ENCODE measurements at regions not wholly inside any gene's neighbourhood (a gene's known extent, or its start where the extent isn't known, plus 50 kb on each side); places are given as distances from the start of the nearest gene placed in this dataset.

GRCh38 chr1:31514117-31514516 is 62.2 kb upstream of the TINAGL1 start:
- no peaks in the 10 kb centered on the region for H3K27me3 Mint-ChIP-seq (ENCODE audit: insufficient read depth)
- 71% methylated on average over 5 of the region's 5 CpGs; no CpG with 5 or more reads in 1 of the 2 experiments for WGBS, 2 experiments (ENCODE audit: insufficient coverage in 1 of 2, insufficient read length in 1 of 2)
- TF ChIP-seq CTCF (conservative IDR thresholded peaks at IDR 0.05) = peak; percentile 54

GRCh38 chr1:31515056-31515775 is 61.1 kb upstream of the TINAGL1 start:
- Mint-ChIP-seq H3K27me3 (ENCODE audit: insufficient read depth) (no peaks in the 10 kb centered on the region), H3K4me1 (peaks cover 32% of the 10 kb centered on the region), H3K4me3 (no peak overlapping the region), H3K9me3 (peaks cover under 1% of the 10 kb centered on the region), H3K27ac (no peak overlapping the region), H3K36me3 (ENCODE audit: low read depth) (no peaks in the 10 kb centered on the region)
- H3K9me3 ChIP-seq (ENCODE audit: control insufficient read depth, low read length) = peaks cover 20% of the 10 kb centered on the region
- no peak overlapping the region for H3K9ac ChIP-seq (ENCODE audit: extremely low read depth, low read length, poor library complexity, severe bottlenecking)
- H3K36me3 ChIP-seq (ENCODE audit: control insufficient read depth, insufficient read depth, low read length) = no peaks in the 10 kb centered on the region
- WGBS, 2 experiments (ENCODE audit: insufficient coverage in 1 of 2, insufficient read length in 1 of 2) = 94 to 100% methylated on average over 4 to 7 of the region's 7 CpGs
- H3K27me3 ChIP-seq (ENCODE audit: control insufficient read depth, insufficient read depth, low read length, poor library complexity, severe bottlenecking) = no peaks in the 10 kb centered on the region
- DNase-seq = no peak
- no peak overlapping the region for H3K4me3 ChIP-seq (ENCODE audit: low read length)
- peaks cover under 1% of the 10 kb centered on the region for H3K4me1 ChIP-seq (ENCODE audit: control insufficient read depth, insufficient read depth, low read length)
- no peak for TF ChIP-seq CTCF (conservative IDR thresholded peaks at IDR 0.05)
- H3K27ac ChIP-seq (ENCODE audit: low read depth, low read length) = no peak overlapping the region

More at GRCh38 chr1:31514117-31514516, 62.2 kb upstream of the TINAGL1 start:
- Histone ChIP-seq H3K27me3 (ENCODE audit: control insufficient read depth, insufficient read depth, low read length, poor library complexity, severe bottlenecking) (no peaks in the 10 kb centered on the region), H3K4me3 (ENCODE audit: low read length) (no peak overlapping the region), H3K36me3 (ENCODE audit: control insufficient read depth, insufficient read depth, low read length) (no peaks in the 10 kb centered on the region), H3K9me3 (ENCODE audit: control insufficient read depth, low read length) (peaks cover 12% of the 10 kb centered on the region), H3K27ac (ENCODE audit: low read depth, low read length) (no peak overlapping the region), H3K9ac (ENCODE audit: extremely low read depth, low read length, poor library complexity, severe bottlenecking) (no peak overlapping the region), H3K4me1 (ENCODE audit: control insufficient read depth, insufficient read depth, low read length) (no peaks in the 10 kb centered on the region)
- no peak overlapping the region for H3K4me3 Mint-ChIP-seq
- no peaks in the 10 kb centered on the region for H3K9me3 Mint-ChIP-seq
- no peak for DNase-seq
- no peak overlapping the region for H3K27ac Mint-ChIP-seq
- H3K4me1 Mint-ChIP-seq = peaks cover 39% of the 10 kb centered on the region
- H3K36me3 Mint-ChIP-seq (ENCODE audit: low read depth) = no peaks in the 10 kb centered on the region

GRCh38 chr1:31515936-31516335 is 60.4 kb upstream of the TINAGL1 start:
- Mint-ChIP-seq H3K9me3 (peaks cover 3% of the 10 kb centered on the region), H3K27me3 (ENCODE audit: insufficient read depth) (no peaks in the 10 kb centered on the region), H3K27ac (no peak overlapping the region), H3K4me1 (peaks cover 35% of the 10 kb centered on the region), H3K36me3 (ENCODE audit: low read depth) (no peaks in the 10 kb centered on the region), H3K4me3 (no peak overlapping the region)
- Histone ChIP-seq H3K9ac (ENCODE audit: extremely low read depth, low read length, poor library complexity, severe bottlenecking) (no peak overlapping the region), H3K27ac (ENCODE audit: low read depth, low read length) (no peak overlapping the region), H3K27me3 (ENCODE audit: control insufficient read depth, insufficient read depth, low read length, poor library complexity, severe bottlenecking) (no peaks in the 10 kb centered on the region), H3K4me3 (ENCODE audit: low read length) (no peak overlapping the region), H3K9me3 (ENCODE audit: control insufficient read depth, low read length) (peaks cover 20% of the 10 kb centered on the region), H3K4me1 (ENCODE audit: control insufficient read depth, insufficient read depth, low read length) (peaks cover 5% of the 10 kb centered on the region), H3K36me3 (ENCODE audit: control insufficient read depth, insufficient read depth, low read length) (no peaks in the 10 kb centered on the region)
- no peak for TF ChIP-seq CTCF (conservative IDR thresholded peaks at IDR 0.05)
- DNase-seq = no peak
- WGBS, 2 experiments (ENCODE audit: insufficient coverage in 1 of 2, insufficient read length in 1 of 2) = 94 to 100% methylated on average over 3 to 4 of the region's 4 CpGs
